GM12873 (cell line): ENCODE measurements at regions not wholly inside any gene's neighbourhood (a gene's known extent, or its start where the extent isn't known, plus 50 kb on each side); places are given as distances from the start of the nearest gene placed in this dataset.

Experiments used
- TF ChIP-seq, protein P1 (sequence below): IDR thresholded peaks from 2 replicates; pipeline ENCODE4 v1.5.1; 2012; ENCODE audit warnings: low read depth, mild to moderate bottlenecking, moderate library complexity, low read length, control low read depth; ENCODE audit not compliant: insufficient read depth; ENCODE audit errors: missing control alignments

DNA sequence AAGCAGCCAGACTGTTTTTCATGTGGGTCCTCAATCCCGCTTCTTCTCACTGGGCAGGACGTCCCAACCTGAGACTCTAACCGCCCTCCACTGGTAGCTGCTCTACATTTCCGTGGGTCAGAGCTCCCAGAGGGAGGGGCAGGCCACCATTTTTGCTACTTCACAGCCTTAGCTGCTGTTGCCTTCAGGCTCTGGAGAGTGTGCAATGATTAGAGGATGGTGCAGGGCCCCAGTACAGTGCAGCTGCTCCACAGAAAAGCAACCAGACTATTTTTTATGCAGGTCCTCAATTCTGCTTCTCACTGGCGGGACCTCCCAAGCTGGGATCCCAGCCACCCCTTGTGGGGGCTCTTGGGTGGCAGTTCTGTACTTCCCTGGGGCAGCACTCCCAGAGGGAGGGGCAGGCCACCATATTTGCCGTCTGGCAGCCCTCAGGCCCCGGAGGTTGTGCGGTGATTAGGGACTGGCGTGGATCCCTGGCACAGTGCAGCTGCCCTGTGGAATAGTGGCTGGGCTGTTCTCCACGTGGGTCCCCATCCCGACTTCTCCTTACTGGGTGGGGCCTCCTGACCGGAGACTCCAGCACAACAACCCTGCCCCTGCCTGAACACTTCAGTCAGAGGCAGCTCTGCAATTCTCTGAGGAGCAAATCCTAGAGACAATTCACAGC is 647.6 kb upstream of the PKN2 start:
- TF ChIP-seq, protein P1, sequence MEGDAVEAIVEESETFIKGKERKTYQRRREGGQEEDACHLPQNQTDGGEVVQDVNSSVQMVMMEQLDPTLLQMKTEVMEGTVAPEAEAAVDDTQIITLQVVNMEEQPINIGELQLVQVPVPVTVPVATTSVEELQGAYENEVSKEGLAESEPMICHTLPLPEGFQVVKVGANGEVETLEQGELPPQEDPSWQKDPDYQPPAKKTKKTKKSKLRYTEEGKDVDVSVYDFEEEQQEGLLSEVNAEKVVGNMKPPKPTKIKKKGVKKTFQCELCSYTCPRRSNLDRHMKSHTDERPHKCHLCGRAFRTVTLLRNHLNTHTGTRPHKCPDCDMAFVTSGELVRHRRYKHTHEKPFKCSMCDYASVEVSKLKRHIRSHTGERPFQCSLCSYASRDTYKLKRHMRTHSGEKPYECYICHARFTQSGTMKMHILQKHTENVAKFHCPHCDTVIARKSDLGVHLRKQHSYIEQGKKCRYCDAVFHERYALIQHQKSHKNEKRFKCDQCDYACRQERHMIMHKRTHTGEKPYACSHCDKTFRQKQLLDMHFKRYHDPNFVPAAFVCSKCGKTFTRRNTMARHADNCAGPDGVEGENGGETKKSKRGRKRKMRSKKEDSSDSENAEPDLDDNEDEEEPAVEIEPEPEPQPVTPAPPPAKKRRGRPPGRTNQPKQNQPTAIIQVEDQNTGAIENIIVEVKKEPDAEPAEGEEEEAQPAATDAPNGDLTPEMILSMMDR: no peak

DNA sequence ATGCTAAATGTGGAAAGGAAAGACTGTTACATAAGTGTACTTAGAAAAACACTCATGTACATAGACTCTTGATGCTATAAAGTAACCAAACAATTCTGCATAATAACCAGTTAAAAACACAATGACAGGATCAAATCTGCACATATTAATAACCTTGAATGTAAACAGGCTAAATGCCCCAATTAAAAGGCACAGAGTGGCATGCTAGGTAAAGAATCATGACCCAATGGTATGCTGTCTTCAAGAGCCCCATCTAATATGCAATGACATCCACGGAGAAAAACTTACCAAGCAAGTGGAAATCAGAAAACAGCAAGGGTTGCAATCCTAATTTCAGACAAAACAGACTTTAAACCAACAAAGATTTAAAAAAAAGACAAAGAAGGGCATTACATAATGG is 644.8 kb upstream of the PKN2 start:
- TF ChIP-seq, protein P1: no peak

DNA sequence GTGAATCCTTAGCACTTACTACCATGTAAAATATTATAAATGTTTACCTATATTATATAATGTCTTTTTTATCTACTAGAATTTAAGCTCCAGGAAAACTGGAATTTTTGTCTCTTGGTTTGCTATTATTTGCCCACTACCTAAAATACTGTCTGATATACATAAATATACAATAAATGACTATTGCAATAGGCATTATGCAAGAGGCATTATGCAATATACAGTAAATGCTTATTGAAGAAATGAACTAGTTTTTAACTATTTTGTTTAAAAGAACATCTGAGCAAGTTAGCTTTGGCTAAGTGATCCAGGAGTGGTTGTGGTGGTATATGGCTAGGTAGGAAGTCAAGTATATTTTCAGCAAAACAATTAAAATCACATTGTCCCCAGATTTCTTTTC is 640.2 kb upstream of the PKN2 start:
- TF ChIP-seq, protein P1: no peak

DNA sequence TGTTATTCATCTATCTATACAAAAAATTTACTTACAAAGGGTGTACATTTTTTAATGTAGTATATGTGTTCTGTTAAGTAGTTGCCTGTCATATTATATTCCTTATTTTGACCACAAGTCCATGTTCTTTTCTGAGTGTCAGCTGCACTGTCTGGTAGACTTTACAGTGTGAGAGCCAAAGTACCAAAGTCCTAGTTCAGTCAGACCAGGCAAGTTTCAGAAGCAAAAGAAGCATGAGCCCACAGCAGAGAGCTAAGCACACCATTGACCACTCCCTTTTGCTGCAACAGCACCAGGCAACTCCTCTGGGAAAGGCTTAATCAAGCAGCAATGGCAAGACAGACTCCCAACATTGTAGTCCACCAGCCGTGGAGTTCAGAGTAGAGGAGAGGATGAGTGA is 631.9 kb upstream of the PKN2 start:
- TF ChIP-seq, protein P1: no peak

DNA sequence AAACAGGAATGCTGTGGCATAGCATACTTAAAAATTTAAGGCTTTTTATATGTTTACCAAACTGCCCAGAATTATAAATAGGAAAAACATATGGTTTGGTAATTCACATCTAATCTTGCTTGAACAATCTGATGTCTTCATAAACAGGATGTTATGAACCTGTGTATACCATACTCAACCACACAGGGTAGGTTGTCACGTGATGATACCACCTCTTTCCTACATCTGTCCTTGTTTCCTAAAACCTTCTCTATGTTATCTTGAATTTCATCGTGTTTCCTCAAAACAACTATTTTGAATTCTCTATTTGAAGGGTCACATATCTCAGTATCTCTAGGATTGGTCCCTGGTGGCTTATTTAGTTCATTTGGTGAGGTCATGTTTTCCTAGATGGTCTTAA is 631.0 kb upstream of the PKN2 start:
- TF ChIP-seq, protein P1: no peak

DNA sequence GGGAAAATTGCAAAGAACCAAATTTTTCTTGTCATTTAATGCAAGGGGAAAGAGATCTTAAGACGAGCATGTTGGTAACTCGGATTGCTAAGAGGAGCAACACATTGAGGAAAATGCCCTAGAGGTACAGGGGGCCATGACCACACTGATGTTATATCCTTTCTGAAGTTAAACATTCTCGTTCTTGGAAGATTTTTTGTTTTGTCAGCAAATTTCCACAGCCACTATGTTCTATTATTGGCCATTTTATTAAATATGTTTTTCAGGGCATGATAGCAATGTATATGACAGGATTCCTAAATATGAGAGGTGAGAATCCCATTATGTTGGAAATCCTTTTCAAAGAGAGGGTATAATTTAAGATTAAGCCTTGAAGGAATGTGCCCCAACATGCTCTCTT is 627.2 kb upstream of the PKN2 start:
- TF ChIP-seq, protein P1: no peak

DNA sequence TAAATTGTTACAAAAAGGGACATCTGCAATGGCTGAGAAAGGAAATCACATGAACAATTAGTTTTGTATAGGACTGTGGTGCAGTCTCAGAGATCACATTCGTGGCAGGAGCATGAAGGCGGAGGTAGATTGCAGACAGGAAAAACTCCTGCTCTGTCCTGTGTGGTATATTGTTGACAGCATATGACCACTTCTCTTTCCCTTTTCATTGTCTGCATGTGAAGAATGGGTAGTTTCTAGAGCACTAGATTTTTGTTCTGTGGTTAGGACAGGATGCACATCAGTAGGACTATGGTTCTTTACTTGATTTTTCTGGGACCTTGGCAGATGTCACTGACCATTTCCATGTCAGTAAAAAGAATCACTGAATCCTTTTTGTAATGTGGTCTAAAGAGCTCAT is 625.9 kb upstream of the PKN2 start:
- TF ChIP-seq, protein P1: no peak

DNA sequence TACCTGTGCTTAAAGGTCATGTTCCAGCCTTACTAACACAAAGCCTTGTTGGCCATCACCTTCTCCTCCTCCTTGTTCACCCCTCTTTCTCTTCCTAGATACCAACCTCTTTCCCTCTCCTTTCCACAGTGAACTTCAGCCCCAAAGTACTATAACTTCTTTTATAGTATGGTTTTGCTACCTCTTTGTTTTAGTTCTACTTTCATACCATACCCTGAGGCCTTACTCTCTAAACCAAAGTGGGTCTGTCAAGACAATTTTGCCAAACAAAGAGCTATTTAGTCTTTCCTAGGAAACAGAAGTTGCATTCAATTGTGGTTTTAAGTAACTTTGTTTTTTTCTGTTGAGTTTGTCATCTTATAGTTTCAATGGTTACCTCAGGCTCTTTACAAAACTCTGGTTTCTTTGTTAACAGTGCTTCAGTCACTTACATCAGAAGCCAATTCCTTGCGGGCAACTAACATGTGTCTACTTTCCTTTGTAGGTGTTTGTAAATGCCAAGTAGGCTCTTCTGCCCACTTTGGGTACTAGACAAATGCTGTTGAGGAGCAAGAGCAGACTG is 623.9 kb upstream of the PKN2 start:
- TF ChIP-seq, protein P1: no peak
